HG03095 (cell line): ENCODE measurements at regions not wholly inside any gene's neighbourhood (a gene's known extent, or its start where the extent isn't known, plus 50 kb on each side); places are given as distances from the start of the nearest gene placed in this dataset.
"Not testable (repeated sequence)": the region's sequence is repeated elsewhere in the genome, so short reads cannot be mapped to it uniquely, and the experiment has no call there.

ENCODE experiments used
- ATAC-seq: cut with Tn5 transposase; IDR thresholded peaks from one replicate; pipeline ENCODE4 v1.9.1; 2021; ENCODE audit warnings: moderate library complexity; ENCODE audit not compliant: unreplicated experiment

DNA sequence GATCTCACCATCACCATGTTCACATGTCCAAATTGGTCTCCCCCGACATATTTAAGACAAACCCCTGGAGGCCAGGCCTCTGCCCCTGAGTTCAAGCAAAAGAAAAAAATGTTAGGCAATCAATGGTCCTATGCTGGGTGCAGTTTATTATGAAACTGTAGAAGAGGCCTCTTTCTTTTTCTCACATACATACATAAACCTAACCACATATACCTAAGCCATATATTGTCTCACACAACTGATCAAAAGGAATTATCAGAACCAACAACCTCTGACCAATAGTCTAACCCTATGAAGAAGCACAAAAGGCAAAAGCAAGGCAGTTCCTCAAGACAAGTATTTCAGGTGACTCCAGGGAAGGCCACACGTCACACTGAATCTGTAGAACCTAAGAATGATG is 49.9 kb downstream of the ILRUN start:
- no peak for ATAC-seq

DNA sequence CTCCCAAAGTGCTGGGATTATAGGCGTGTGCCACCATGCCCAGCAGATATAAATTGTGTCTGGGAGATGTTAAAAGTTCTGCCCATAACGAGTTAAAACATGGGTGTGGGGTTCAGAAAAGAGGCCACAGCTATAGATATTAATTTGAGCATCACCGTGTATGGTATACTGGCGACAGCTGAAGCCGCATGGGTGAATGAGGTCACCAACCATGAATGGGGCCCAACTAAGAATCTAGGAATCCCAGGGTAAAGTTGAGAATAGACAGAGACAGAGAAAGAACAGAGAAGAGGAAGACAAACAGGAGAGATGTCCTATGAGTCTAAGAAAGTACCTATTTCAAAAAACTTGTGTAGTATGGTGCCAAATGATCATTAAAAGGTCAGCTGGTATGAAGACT is 50.9 kb downstream of the ILRUN start:
- no peak for ATAC-seq

DNA sequence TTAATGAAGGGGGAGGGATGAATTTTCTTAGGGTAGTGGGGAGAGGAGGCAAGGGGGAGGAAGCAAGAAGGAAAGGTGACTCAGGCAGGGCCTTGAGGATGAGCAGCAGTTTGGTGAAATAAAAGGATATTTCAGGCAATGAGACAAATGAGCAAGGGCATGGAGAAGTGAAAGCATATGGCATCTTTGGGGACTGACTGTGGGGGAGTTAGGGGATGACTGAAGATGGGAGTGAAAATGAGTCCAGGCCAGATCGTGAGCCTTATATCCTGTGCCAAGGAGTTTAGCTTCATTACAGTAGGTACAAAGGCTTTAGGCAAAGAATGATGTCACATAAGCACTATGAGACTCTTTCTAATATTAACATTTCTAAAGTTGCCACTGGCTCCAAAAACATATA is 51.9 kb downstream of the ILRUN start:
- ATAC-seq, result no peak

DNA sequence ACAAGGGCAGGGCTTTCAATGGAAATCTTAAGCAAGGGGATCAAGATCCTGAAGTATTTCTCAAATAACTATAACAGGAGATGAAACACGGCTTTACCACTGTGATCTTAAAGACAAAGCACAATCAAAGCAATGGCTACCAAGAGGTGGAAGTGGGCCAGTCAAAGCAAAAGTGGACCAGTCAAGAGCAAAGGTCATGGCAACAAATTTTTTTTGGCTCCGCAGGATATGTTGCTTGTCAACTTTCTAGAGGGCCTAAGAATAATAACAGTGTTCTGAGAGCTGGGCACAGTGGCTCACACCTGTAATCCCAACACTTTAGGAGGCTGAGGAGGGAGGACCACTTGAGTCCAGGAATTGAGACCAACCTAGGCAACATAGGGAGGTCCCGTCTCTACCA is 54.1 kb downstream of the ILRUN start:
- no peak for ATAC-seq

DNA sequence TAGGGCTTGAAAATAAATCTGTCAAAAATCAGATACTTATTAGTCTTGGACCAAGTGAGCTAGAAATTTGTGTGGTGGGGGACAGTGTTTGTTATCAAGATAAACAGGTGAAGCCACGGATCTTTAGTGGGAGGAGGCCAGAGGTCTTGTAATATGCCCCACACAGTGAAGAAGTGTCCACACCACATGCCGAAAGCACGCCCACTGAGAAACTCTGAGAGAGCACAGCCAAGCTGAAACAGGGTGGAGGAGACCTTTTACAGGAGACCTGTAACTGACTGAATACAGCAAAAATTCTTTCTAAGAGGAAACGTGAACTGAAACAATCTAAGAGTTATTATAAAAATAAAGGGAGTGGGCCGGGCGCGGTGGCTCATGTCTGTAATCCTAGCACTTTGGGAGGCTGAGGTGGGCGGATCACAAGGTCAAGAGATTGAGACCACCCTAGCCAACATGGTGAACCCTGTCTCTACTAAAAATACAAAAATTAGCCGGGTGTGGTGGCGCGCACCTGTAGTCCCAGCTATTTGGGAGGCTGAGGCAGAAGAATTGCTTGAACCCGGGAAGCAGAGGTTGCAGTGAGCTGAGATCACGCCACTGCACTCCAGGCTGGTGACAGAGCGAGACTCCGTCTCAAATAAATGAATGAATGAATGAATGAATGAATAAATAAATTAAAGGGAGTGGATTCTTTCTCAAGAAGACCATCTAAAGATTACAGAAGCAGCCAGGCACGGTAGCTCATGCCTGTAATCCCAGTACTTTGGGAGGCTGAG is 56.3 kb downstream of the ILRUN start:
- ATAC-seq, result not testable (repeated sequence)

DNA sequence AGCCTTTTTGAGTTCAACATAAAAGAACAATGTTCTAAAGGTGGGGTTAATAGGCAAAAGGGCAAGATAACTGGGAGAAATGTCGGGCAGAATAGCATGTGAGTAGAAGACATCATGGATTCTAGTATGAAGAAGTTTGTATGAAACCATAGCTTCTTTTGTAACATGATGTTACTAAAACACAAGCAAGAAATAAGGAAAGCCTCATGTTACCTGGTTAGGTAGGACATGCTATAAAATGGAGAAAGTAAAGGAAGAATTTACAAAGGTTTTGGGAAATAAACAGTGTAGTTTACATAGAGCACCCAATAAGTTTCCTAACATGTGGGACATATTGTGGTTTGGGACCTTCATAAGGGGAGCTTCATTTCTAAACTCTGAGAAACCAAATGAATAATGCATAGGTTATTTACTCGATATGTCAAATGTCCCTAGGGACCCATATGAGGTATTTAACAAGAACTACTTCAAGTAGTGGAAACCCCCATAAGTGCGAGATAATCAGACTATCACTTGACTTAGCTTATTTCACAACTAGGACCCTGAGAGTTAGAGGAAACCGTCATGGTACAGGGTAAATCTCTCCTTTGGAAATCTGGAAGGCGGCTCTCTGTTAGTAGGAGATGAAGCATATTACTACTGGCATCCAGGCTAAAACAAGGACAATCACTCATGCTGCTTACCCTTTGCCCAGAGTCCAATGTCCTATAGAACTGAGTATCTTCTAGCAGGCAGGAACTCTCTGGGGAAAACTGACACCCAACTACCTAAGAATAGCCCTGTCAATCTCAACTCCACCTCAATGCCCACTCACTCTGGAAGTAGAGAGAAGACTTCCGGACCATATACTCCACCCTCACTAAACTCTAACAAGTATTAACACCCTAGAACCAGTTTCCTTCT is 57.5 kb downstream of the ILRUN start:
- ATAC-seq, result peak; percentile 61

DNA sequence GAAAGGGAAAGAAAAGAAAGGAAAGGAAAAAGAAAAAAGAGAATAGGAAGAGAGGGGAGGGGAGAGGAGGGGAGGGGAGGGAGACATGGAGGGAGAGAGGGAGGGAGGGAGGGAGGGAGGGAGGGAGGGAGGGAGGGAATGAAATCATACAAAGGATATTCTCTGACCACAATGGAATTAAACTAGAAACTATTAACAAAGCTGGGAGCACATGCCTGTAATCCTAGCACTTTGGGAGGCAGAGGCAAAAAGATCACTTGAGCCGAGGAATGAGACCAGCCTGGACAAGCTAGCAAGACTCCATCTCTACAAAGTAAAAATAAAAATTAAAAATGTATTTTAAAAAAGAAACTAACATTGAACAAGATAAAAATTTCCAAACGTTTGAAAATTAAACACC is 62.8 kb downstream of the ILRUN start:
- ATAC-seq, result no peak

DNA sequence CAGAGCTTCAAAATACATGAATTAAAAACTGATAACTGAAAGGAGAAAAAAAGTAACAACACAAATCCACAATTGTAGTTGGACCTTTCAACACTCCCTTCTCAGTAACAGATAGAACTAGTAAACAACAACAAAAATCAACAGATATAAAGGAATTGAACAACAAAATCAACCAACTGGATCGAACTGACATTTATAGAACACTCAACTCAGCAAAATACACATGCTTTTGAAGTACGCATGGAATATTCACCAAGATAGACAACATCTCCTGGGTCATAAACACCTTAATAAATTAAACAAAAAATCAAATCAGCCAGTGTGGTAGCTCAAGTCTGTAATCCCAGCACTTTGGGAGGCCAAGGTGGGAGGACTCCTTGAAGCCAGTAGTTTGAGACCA is 63.3 kb downstream of the ILRUN start:
- no peak for ATAC-seq

DNA sequence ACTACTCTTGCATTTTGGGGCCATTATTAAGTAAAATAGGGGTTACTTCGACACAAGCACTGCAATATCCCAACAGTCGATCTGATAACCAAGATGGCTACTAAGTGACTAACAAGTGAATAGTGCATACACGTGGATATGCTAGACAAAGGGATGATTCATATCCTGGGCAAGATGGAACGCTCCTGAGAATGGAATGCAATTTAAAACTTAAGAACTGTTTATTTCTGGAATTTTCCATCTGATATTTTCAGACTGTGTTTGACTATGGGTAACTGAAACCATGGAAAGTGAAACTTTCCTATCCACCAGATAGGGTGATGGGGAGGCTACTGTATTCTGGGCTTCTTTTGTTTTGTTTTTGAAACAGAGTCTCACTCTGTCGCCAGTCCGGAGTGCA is 66.5 kb downstream of the ILRUN start:
- no peak for ATAC-seq

DNA sequence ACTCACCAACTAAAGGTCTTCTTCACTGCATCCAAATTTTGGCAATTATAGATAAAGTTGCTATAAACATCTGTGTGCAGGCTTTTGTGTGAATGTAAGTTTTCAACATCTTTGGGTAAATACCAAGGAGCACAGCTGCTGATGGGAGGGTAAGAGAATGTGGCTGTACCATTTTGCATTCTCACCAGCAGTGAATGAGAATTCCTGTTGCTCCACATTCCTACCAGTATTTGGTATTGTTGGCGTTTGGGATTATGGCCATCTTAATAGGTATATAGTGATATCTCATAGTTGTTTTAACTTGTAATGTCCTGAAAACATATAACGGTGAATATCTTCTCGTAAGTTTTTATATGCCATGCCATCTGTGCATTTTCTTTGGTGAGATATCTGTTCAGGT is 69.3 kb downstream of the ILRUN start:
- ATAC-seq, result no peak

DNA sequence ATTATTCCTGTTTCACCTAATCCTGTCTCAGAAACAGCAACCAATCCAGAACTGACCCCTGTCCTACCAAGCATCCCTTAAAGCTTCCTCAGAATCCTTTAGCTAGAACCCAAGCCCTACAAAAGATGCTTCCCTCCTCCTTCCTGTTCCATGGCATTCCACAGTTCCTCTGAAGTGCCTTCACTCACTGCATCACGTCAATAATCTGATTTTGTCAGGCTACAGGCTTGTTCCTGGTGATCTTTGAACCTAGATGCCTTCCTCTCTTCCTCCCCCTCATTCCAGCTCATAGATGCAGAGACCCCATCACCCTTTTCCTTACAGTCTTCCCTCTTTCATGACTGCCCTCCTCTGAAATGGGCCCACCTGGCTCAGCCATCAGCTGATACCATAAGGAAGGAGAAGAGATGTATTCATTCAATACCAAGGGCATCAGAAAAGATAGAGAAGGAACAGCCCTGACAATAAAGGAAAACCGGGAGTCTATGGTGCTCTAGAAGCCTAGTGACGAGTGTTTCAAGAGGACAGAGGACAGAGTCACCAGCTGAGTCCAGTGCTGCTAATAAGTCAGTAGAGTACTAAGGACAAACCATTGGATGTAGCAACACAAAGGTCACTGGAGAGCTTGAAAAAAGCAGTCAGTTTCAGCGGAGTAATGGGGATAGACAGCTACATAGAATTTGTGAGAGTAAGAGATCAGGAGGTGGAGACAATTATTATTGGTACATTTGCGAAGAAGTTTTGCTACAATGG is 62.5 kb upstream of the SPDEF start:
- no peak for ATAC-seq

DNA sequence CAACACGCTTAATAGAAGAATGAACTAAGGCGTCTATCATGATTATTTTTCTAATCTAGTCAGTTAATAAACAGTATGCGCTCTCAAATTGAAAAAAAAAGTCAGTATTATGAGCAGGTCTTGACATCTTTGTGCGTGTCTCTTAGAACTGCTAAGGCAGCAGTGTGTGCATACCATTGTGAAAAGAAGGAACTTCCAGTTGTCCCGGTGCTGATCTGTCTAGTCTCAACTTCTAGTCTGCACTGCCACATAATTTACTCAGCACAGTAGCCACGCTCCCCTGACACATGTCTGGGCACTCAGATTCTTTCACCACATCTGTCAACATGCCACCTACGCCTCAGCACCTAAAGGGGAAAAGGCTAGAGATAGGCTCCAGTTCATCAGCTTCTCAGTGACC is 61.1 kb upstream of the SPDEF start:
- no peak for ATAC-seq

DNA sequence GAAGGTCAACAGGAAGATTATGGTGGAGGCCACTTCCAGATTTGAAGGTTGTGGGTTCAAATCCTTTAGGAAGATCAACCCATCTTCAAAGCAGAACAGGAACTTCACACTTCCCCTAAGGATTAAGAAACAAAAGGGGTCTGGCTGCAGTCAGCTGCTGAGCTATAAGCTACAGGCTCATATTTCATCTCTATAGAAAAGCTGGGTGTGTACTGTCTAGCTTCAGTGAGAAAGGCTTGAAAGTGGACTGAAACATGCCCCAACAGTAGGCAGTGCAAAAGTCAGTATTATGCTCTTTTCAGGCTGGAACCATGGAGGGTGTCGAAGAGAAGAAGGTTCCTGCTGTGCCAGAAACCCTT is 60.1 kb upstream of the SPDEF start:
- ATAC-seq, result no peak

DNA sequence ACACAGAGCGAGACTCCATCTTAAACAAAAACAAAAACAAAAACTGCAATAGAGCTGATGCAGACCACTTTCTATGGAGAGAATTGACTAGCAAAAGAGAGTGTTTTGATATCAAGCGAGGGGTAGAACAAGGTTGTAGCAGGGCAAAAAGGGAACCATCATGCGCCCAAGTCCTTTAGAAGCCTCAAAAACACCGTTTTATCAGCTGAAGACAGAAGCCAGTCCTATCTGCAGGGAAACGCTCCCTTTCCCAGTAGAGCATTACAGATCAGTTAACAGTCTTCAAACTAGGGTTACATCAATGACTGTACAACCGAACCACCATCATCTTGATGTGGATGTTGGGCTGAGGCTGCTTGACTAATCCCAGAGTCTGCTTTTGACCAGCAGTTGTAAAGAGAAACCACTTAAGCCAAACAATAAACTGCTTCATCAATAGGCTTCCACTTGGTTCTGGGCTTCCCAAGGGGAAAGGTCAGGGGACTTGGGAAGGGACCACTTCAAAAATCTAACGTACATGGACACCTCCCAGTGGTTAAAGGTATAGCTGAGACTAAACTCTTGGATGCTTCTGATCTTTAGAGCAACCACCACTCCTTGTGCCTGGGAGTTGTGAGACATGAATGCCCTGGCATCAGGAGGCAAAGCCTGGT is 59.6 kb upstream of the SPDEF start:
- no peak for ATAC-seq

DNA sequence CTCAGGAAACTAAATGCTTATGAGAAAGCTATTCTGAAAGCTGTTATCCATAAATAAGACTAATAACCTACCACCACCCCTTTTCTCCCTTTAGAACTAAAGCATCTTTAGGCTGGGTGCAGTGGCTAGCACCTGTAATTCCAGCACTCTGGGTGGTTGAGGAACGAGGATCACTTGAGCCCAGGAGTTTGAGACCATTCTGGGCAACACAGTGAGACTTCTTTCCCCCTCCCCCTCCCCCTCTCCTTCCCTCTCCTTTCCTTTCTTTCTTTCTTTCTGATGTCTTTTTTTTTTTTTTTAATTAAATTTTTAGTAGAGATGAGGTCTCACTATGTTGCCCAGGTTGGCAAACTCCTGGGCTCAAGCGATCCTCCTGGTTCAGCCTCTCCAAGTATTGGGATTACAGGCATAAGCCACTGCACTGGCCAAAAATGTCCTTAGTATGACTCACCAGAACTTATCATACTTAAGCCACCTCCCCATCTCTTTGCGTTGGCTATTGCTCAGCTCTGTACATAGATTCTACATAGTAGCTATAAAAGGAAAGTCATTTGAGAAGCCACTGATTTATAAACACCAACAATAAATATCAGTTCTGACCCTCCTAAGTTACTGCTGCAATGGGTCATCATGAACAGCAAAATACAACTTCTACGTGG is 54.8 kb upstream of the SPDEF start:
- ATAC-seq, result no peak

DNA sequence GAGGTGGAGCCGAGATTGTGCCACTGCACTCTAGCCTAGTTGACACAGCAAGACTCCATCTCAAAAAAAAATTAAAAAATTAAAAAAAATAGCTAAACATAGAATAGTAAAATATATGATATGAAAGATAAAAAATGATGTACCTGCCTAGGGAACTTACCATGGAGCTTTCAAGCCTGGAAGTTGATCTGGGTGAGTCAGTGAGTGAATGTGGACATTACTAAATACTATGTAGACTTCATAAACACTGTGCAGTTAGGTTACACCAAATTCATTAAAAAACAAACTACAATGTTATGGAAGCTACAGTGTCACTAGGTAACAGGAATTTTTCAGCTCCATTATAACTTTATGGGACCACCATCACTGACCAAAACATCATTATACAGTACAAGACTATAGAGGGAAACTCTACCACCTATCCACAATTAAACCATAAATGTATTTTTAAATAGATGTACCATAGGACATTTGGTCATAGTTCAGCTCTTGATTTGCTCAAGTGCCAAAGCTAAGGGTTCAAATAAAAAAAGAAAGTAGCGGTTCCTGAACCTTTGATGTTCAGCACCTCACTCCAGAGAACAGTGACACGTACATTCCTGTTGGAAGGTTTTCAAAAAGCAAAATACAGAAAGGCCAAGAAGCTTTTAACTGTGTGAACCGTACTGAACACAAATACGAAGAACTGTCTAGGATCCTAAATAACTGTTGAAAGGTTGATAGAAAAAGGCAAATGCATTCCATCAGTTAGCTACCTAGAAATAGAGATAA is 52.4 kb upstream of the SPDEF start:
- ATAC-seq, result no peak

DNA sequence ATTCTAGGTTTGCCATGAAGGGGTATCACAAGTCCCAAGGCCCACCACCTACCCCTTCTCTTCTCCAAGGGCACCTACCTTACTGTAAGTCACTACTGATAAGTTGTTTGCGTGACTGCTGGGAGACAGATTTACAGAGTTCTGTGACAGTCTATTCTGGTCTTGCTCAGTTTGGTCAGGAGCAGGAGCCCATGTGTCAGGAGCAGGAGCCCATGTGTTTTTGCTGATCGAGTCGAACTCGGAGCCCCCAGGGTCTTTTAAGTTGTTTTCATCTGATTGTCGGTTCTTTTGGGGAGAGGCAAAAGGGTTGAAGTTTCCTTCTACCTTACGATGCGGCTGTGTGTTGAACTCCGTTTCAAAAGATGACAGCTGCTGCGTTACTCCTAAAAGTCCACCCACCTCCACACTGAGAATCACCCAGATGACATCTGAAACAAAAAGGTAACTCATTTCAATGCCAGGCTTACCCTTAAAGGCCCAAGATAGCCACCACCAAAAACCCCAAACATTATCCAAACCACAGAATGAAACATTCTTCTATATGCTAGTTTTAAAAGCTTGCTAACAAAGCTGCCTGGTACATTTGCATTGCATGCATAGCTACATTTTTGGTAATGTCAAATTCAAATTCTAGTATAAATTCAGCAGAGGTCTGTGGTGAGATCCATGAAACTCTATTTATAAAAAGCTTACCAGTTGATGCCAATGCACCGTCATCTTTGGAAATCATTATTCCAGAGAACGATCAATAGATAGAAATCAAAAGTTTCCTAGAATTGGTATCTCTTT is 50.5 kb upstream of the SPDEF start:
- ATAC-seq, result no peak
